ENCODE measurements at regions not wholly inside any gene's neighbourhood (a gene's known extent, or its start where the extent isn't known, plus 50 kb on each side); places are given as distances from the start of the nearest gene placed in this dataset.

GRCh38 chr2:52356556-52356955 lies 1324.6 kb upstream of the NRXN1 start:
- no peaks in the 10 kb centered on the region for H3K36me3 Mint-ChIP-seq (ENCODE audit: insufficient read depth)
- no peak for DNase-seq (ENCODE audit: low spot score, unreplicated experiment)
- no peaks in the 10 kb centered on the region for H3K9me3 Mint-ChIP-seq (ENCODE audit: low read depth)
- no peaks in the 10 kb centered on the region for H3K27me3 Mint-ChIP-seq
- H3K27ac Mint-ChIP-seq: no peak overlapping the region
- peaks cover 10% of the 10 kb centered on the region for H3K4me1 Mint-ChIP-seq (ENCODE audit: low read depth)
- no peak for TF ChIP-seq CTCF (IDR thresholded peaks at IDR 0.05; ENCODE audit: unreplicated experiment)
- H3K4me3 Mint-ChIP-seq (ENCODE audit: low read depth): no peak overlapping the region

GRCh38 chr2:52347292-52347691 lies 1315.4 kb upstream of the NRXN1 start:
- TF ChIP-seq CTCF (IDR thresholded peaks at IDR 0.05; ENCODE audit: unreplicated experiment): no peak
- H3K27ac Mint-ChIP-seq: no peak overlapping the region
- no peaks in the 10 kb centered on the region for H3K9me3 Mint-ChIP-seq (ENCODE audit: low read depth)
- H3K4me3 Mint-ChIP-seq (ENCODE audit: low read depth): no peak overlapping the region
- H3K36me3 Mint-ChIP-seq (ENCODE audit: insufficient read depth): no peaks in the 10 kb centered on the region
- H3K4me1 Mint-ChIP-seq (ENCODE audit: low read depth): peaks cover 9% of the 10 kb centered on the region
- H3K27me3 Mint-ChIP-seq: no peaks in the 10 kb centered on the region
- DNase-seq (ENCODE audit: low spot score, unreplicated experiment): no peak

GRCh38 chr2:52345676-52346075 lies 1313.7 kb upstream of the NRXN1 start:
- Mint-ChIP-seq H3K4me3 (ENCODE audit: low read depth) (no peak overlapping the region), H3K9me3 (ENCODE audit: low read depth) (no peaks in the 10 kb centered on the region), H3K4me1 (ENCODE audit: low read depth) (peaks cover 9% of the 10 kb centered on the region), H3K27me3 (no peaks in the 10 kb centered on the region), H3K36me3 (ENCODE audit: insufficient read depth) (no peaks in the 10 kb centered on the region), H3K27ac (no peak overlapping the region)
- no peak for DNase-seq (ENCODE audit: low spot score, unreplicated experiment)
- no peak for TF ChIP-seq CTCF (IDR thresholded peaks at IDR 0.05; ENCODE audit: unreplicated experiment)

GRCh38 chr2:52345082-52345481 lies 1313.2 kb upstream of the NRXN1 start:
- Mint-ChIP-seq H3K4me3 (ENCODE audit: low read depth) (no peak overlapping the region), H3K27ac (no peak overlapping the region), H3K4me1 (ENCODE audit: low read depth) (peaks cover 9% of the 10 kb centered on the region), H3K27me3 (no peaks in the 10 kb centered on the region), H3K9me3 (ENCODE audit: low read depth) (no peaks in the 10 kb centered on the region), H3K36me3 (ENCODE audit: insufficient read depth) (no peaks in the 10 kb centered on the region)
- TF ChIP-seq CTCF (IDR thresholded peaks at IDR 0.05; ENCODE audit: unreplicated experiment): no peak
- DNase-seq (ENCODE audit: low spot score, unreplicated experiment): no peak

GRCh38 chr2:52343706-52344266 lies 1311.9 kb upstream of the NRXN1 start:
- no peak overlapping the region for H3K27ac Mint-ChIP-seq
- H3K4me3 Mint-ChIP-seq (ENCODE audit: low read depth): no peak overlapping the region
- no peak for DNase-seq (ENCODE audit: low spot score, unreplicated experiment)
- no peaks in the 10 kb centered on the region for H3K9me3 Mint-ChIP-seq (ENCODE audit: low read depth)
- TF ChIP-seq CTCF (IDR thresholded peaks at IDR 0.05; ENCODE audit: unreplicated experiment): no peak
- no peaks in the 10 kb centered on the region for H3K36me3 Mint-ChIP-seq (ENCODE audit: insufficient read depth)
- peaks cover 14% of the 10 kb centered on the region for H3K4me1 Mint-ChIP-seq (ENCODE audit: low read depth)
- no peaks in the 10 kb centered on the region for H3K27me3 Mint-ChIP-seq

Data from progenitor cell of endocrine pancreas (in vitro differentiated cells).